ENCODE measurements at regions not wholly inside any gene's neighbourhood (a gene's known extent, or its start where the extent isn't known, plus 50 kb on each side); places are given as distances from the start of the nearest gene placed in this dataset.

DNA sequence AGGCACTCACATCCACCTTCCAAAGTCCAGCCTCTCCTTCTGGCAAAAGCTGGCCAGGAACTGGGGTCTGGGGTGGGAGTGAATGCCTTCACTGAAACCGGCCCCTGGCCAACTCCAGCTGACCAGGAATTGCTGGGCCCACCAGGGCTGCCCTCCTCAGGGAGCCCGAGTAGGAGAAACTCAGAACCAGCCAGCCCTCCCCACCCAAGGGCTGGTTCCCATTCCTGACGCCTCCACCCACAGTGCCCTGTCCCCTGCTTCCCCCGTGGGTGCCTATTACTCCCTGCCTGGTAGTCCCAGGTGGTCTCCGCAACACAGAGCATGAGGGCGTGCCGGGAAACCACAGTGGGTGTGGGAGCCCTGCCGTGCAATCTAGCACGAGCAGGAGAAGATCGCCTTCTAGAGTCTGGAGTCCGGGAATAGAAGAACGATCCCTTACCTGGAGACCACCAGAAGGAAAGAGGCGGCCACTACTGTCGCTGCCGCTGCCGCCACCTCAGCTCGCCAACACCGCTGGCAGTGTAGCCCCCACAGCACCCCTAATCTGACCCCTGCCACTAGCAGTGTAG is 178.8 kb downstream of the POTEB3 start:
- Histone ChIP-seq H3K4me3 (no peak overlapping the region), H2AFZ (ENCODE audit: low read depth, low read length) (no peak overlapping the region), H4K20me1 (replicated peaks; ENCODE audit: control insufficient read depth, insufficient read depth, low read length) (no peaks in the 10 kb centered on the region), H3K27ac (ENCODE audit: extremely low read depth, low read depth, low read length) (no peak overlapping the region), H3K27me3 (ENCODE audit: control insufficient read depth in 2 of 2, insufficient read depth in 2 of 2, low read length in 2 of 2) (peaks cover 14 to 22% of the 10 kb centered on the region in 2 experiments; a peak in 3 of 5 replicates), H3K36me3 (ENCODE audit: control insufficient read depth, insufficient read depth, low read length) (no peaks in the 10 kb centered on the region), H3K9ac (ENCODE audit: insufficient read depth in 1 of 2, low read depth in 2 of 2, low read length in 2 of 2) (no peak overlapping the region), H3K9me1 (ENCODE audit: control insufficient read depth, insufficient read depth, low read length) (no peaks in the 10 kb centered on the region), H3K4me2 (ENCODE audit: insufficient read depth, low read length) (no peak overlapping the region), H3K9me3 (replicated peaks; ENCODE audit: control insufficient read depth, insufficient read depth, low read depth, low read length) (no peaks in the 10 kb centered on the region), H3K79me2 (ENCODE audit: control insufficient read depth, insufficient read depth, low read length) (no peaks in the 10 kb centered on the region), H3K4me1 (replicated peaks in 1 of 2; ENCODE audit: control insufficient read depth in 2 of 2, insufficient read depth in 2 of 2, low read length in 2 of 2) (peaks cover 0 to 6% of the 10 kb centered on the region in 2 experiments; a peak in 1 of 5 replicates)
- ChIA-PET POLR2A (interaction anchor here (1.3 kb wide), 1 partner anchor 9 kb away, joined by 4 read pairs; no protein-coding TSS in a partner anchor), CTCF (ENCODE audit: low intra/inter-chr PET ratio) (no interaction called here)
- in situ Hi-C loops (cut with MboI) = loop anchor here (5.0 to 25.0 kb wide), 5 partner anchors 474 to 1199 kb away; no protein-coding TSS in a partner anchor
- intact Hi-C loops (cut with micrococcal nuclease) = no loop called here
- no peak for DNase-seq (ENCODE audit: extremely low read depth in 1 of 4, low spot score in 3 of 4)
- FAIRE-seq = no peak
- no peak for TF ChIP-seq XRCC3 (IDR thresholded peaks at IDR 0.05)
- no peak for TF ChIP-seq HNRNPK (IDR thresholded peaks at IDR 0.05; ENCODE audit: low read depth, low read length, poor library complexity, severe bottlenecking)
- TF ChIP-seq SNRNP70 (optimal IDR thresholded peaks at IDR 0.05; ENCODE audit: low read depth, low read length) = no peak
- TF ChIP-seq, protein P1, sequence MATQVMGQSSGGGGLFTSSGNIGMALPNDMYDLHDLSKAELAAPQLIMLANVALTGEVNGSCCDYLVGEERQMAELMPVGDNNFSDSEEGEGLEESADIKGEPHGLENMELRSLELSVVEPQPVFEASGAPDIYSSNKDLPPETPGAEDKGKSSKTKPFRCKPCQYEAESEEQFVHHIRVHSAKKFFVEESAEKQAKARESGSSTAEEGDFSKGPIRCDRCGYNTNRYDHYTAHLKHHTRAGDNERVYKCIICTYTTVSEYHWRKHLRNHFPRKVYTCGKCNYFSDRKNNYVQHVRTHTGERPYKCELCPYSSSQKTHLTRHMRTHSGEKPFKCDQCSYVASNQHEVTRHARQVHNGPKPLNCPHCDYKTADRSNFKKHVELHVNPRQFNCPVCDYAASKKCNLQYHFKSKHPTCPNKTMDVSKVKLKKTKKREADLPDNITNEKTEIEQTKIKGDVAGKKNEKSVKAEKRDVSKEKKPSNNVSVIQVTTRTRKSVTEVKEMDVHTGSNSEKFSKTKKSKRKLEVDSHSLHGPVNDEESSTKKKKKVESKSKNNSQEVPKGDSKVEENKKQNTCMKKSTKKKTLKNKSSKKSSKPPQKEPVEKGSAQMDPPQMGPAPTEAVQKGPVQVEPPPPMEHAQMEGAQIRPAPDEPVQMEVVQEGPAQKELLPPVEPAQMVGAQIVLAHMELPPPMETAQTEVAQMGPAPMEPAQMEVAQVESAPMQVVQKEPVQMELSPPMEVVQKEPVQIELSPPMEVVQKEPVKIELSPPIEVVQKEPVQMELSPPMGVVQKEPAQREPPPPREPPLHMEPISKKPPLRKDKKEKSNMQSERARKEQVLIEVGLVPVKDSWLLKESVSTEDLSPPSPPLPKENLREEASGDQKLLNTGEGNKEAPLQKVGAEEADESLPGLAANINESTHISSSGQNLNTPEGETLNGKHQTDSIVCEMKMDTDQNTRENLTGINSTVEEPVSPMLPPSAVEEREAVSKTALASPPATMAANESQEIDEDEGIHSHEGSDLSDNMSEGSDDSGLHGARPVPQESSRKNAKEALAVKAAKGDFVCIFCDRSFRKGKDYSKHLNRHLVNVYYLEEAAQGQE (IDR thresholded peaks at IDR 0.05; ENCODE audit: borderline replicate concordance) = no peak
- TF ChIP-seq, protein P1 (CRISPR knock-in tag; IDR thresholded peaks at IDR 0.05; ENCODE audit: low read depth) = no peak
- no peak for TF ChIP-seq HNRNPL (IDR thresholded peaks at IDR 0.05; ENCODE audit: low read depth, low read length)
- TF ChIP-seq, protein P2, sequence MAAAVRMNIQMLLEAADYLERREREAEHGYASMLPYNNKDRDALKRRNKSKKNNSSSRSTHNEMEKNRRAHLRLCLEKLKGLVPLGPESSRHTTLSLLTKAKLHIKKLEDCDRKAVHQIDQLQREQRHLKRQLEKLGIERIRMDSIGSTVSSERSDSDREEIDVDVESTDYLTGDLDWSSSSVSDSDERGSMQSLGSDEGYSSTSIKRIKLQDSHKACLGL (CRISPR knock-in tag; IDR thresholded peaks at IDR 0.05; ENCODE audit: borderline replicate concordance, poor library complexity, severe bottlenecking) = no peak
- TF ChIP-seq STAT5A (IDR thresholded peaks at IDR 0.05; ENCODE audit: borderline replicate concordance, low read length) = no peak
- TF ChIP-seq, protein P3, sequence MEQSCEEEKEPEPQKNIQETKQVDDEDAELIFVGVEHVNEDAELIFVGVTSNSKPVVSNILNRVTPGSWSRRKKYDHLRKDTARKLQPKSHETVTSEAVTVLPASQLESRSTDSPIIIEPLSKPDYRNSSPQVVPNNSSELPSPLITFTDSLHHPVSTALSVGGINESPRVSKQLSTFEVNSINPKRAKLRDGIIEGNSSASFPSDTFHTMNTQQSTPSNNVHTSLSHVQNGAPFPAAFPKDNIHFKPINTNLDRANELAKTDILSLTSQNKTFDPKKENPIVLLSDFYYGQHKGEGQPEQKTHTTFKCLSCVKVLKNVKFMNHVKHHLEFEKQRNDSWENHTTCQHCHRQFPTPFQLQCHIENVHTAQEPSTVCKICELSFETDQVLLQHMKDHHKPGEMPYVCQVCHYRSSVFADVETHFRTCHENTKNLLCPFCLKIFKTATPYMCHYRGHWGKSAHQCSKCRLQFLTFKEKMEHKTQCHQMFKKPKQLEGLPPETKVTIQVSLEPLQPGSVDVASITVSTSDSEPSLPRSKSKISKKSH (CRISPR knock-in tag; IDR thresholded peaks at IDR 0.05) = no peak
- no peak for TF ChIP-seq RBM17 (IDR thresholded peaks at IDR 0.05; ENCODE audit: borderline replicate concordance, low read depth, low read length)
- ATAC-seq = peak; percentile 12; the same call in 1 of the 3 replicates
- WGBS (ENCODE audit: insufficient coverage, low coverage, missing lambda C conversion rate) = 1% methylated on average over 18 of the region's 18 CpGs
- no TSS peak for BruUV-seq (replicated peaks)
